ENCODE measurements at regions not wholly inside any gene's neighbourhood (a gene's known extent, or its start where the extent isn't known, plus 50 kb on each side); places are given as distances from the start of the nearest gene placed in this dataset.
"Not testable (repeated sequence)": the region's sequence is repeated elsewhere in the genome, so short reads cannot be mapped to it uniquely, and the experiment has no call there.

GRCh38 chr2:122070241-122070731 is 314.8 kb downstream of the TSN start:
- no peak for DNase-seq (ENCODE audit: low spot score)

DNA sequence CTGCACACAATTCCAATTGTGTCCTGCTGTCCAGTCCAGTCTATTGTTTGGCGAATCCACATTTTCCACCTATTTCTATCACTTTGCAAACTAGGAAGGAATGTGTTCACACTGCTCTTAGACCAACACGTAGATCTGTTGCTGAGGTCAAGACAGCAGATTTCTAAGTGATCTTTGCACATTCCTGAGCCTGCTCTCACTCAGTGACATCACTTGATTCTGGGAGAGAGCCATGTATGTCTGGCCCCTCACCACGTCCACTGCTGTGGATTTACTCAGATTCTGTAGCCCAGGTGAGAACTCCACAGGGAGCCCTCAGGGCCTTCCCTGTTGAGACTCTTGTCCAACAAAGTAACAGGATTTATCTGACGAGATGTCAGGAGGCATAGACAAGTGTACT is 317.2 kb downstream of the TSN start:
- DNase-seq (ENCODE audit: low spot score) = no peak

- no peak for DNase-seq (ENCODE audit: low spot score)
Observed at GRCh38 chr2:122074201-122074600, 318.8 kb downstream of the TSN start.

DNA sequence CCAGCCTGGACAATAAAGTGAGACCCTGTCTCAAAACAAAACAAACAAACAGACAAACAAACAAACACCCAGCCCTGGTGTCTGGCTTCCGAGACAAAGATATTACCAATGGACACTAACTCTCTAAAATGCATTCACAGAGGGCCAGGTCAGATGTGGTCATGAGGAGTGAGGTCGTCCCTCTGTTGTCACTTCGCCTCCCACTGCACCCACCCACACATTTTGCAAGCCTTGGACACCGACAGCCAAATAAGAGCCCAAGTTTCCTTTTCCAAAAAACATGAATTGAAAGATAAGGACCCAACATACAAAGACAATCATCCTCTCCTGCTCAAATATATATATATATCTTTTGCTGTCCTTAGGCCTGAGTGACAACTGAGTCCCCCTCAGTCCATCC is 319.9 kb downstream of the TSN start:
- no peak for DNase-seq (ENCODE audit: low spot score)

DNA sequence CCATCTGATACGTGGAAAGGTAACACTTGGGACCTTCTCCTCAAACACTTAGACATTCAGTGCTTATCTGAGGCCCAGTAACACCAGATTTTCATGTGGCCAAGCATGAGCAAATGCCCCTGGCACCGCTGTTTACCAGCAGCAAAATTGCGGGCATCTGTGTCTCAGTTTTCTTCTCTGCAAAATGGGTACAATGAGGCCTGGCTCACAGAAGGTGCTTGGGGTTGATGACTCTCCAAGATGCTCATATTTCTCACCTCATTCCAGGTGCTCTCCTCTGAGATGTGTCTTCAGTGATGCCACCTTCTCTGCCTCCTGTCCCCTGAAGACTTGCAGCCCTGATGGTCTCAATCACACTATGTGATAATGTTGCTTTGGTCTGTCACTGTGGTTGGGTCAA is 321.7 kb downstream of the TSN start:
- DNase-seq (ENCODE audit: low spot score) = no peak

- no peak for DNase-seq (ENCODE audit: low spot score)
Observed at GRCh38 chr2:122077771-122078170, 322.3 kb downstream of the TSN start.

GRCh38 chr2:122078451-122078850 is 323.0 kb downstream of the TSN start:
- DNase-seq (ENCODE audit: low spot score) = no peak

- no peak for DNase-seq (ENCODE audit: low spot score)
Observed at GRCh38 chr2:122079844-122080243, 324.4 kb downstream of the TSN start.

- no peak for DNase-seq (ENCODE audit: low spot score)
Observed at GRCh38 chr2:122080316-122080715, 324.9 kb downstream of the TSN start.

- no peak for DNase-seq (ENCODE audit: low spot score)
Observed at GRCh38 chr2:122080871-122081270, 325.4 kb downstream of the TSN start.

DNA sequence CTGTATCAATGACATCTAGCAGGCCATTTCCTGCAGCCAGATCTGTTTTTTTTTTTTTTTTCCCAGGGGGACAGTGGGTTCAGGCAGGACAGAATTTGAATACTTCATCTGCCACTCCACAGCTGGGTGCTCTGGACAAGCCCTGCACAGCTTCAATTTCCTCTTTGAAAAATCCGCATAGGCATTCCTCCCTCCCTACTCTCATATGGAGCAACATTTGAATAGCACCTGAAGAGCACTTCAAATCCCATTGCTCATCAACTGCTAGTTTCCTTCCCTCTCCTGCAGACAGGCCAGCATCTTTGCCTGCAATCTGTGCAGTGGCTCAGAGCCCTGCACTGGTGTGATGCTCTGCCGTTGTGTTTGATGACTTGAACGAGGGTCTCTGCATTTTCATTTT is 326.3 kb downstream of the TSN start:
- no peak for DNase-seq (ENCODE audit: low spot score)

DNA sequence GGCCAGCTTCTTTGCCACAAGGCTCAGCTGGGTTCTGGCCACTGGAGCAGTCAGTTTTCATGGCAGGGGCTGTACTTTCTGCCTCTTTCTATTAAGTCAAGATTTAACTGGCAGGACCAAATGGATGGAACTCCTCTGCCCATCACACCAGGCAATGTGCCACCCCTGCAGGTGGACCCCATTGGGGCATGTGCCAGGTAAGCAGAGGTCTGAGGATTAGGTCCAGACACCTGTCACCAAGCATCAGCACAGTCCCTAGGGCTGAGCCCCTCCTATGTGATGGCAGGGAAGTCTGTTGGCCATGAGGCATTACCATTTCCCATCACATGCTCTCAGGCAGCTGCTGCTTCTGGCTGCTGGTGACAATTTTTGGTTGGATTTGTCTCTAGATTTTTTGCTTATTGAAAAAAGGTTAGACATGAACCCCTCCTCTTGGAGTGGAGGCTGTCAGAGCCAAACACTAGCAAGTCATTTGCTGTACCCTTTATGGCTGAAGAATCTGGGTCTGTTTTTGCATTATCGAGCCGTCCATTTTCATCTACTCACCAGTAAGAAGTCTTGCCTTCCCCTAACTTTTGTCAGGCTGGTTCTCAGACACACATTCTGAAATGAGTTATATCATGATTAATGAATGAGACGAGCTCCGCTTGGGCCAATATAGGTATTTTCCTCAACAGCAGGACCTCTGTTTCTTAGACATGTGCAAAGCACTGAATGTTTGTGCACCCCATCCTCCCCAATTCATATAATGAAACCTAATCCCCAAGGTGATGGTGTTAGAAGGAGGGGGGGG is 328.0 kb downstream of the TSN start:
- DNase-seq (ENCODE audit: low spot score) = no peak

- DNase-seq (ENCODE audit: low spot score) = not testable (repeated sequence)
Observed at GRCh38 chr2:122085672-122086071, 330.2 kb downstream of the TSN start.

- no peak for DNase-seq (ENCODE audit: low spot score)
Observed at GRCh38 chr2:122094557-122094956, 339.1 kb downstream of the TSN start.

GRCh38 chr2:122096761-122097160 is 341.3 kb downstream of the TSN start:
- DNase-seq (ENCODE audit: low spot score) = no peak

- DNase-seq (ENCODE audit: low spot score) = no peak
Observed at GRCh38 chr2:122098306-122098705, 342.9 kb downstream of the TSN start.

- DNase-seq (ENCODE audit: low spot score) = no peak
Observed at GRCh38 chr2:122100346-122100745, 344.9 kb downstream of the TSN start.

- DNase-seq (ENCODE audit: low spot score) = no peak
Observed at GRCh38 chr2:122100756-122101155, 345.3 kb downstream of the TSN start.

- DNase-seq (ENCODE audit: low spot score) = no peak
Observed at GRCh38 chr2:122101319-122101718, 345.9 kb downstream of the TSN start.

DNA sequence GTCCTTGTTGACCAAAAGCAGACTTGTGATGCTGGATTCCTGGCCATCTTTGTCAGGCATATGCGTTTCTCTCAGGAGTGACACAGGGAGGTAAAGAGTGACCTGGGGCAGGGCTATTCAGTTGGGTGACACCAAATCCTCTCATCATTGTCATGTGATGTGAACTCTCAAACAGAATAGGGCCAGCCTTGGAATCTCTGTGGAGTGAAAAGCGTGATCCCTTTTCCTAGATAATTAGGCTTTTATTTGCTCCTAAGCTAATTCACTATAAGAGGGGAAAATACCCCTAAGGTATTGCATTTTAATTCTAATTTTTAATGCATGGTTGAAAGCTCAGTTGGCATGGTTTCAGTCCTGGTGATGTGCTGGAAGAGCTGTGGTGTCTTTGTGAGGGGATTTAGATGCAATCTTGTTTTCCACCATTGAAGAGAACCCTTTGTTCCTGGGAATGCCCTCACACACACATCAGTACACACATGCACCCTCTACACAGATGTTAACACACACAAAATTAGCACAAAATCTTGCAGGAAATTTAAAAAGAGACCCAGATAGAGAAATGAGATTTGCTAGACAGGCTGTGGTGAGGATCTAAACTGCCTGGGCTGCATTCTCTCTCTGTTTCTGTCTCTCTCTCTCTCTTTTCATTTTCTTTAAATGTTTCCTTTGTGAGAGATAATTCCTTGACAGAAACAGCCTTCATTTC is 349.9 kb downstream of the TSN start:
- no peak for DNase-seq (ENCODE audit: low spot score)

DNA sequence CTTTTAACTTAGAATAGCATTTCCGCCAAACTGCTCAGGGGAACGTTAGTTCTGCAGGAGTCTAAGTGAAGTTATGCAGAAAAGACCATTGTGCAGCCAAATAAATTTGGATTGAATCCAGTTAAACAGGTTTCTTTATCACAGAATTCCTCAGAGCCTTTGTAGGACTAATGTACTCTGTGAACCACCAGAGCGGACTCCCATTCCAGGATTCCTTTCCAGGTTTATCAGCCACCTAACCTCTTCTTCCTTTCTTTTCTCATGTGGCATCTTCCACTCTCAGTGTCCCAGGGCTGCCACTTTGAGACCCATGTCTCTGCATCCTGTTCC is 350.4 kb downstream of the TSN start:
- no peak for DNase-seq (ENCODE audit: low spot score)

GRCh38 chr2:122108186-122108585 is 352.7 kb downstream of the TSN start:
- DNase-seq (ENCODE audit: low spot score) = no peak

GRCh38 chr2:122112216-122113005 is 357.0 kb downstream of the TSN start:
- no peak for DNase-seq (ENCODE audit: low spot score)
